ENCODE measurements at regions not wholly inside any gene's neighbourhood (a gene's known extent, or its start where the extent isn't known, plus 50 kb on each side); places are given as distances from the start of the nearest gene placed in this dataset.

GRCh38 chr2:60312618-60313017 lies 240.8 kb downstream of the BCL11A start (continued):
- TF ChIP-seq CBX3 (IDR thresholded peaks at IDR 0.05; ENCODE audit: borderline replicate concordance, low read depth) (no peak), DPF2 (IDR thresholded peaks at IDR 0.05) (no peak), USF2 (IDR thresholded peaks at IDR 0.05; ENCODE audit: borderline replicate concordance, low read depth, low read length) (no peak), SRF (IDR thresholded peaks at IDR 0.05; ENCODE audit: low read depth in 2 of 2, low read length in 2 of 2) (no peak), NR2C1 (IDR thresholded peaks at IDR 0.05) (no peak), TAF1 (IDR thresholded peaks at IDR 0.05; ENCODE audit: borderline replicate concordance, low read depth, low read length) (no peak), YBX1 (IDR thresholded peaks at IDR 0.05) (no peak), NKRF (conservative IDR thresholded peaks at IDR 0.05) (no peak), SREBF1 (IDR thresholded peaks at IDR 0.05; ENCODE audit: low read length) (no peak), LARP7 (IDR thresholded peaks at IDR 0.05) (no peak), ZNF687 (IDR thresholded peaks at IDR 0.05) (no peak), ASH2L (IDR thresholded peaks at IDR 0.05; ENCODE audit: borderline replicate concordance, low read depth) (no peak), NFYA (IDR thresholded peaks at IDR 0.05; ENCODE audit: borderline replicate concordance, low read depth, low read length) (no peak), RAD51 (IDR thresholded peaks at IDR 0.05) (no peak), STAT1 (conservative IDR thresholded peaks at IDR 0.05) (no peak), JUND (IDR thresholded peaks at IDR 0.05; ENCODE audit: low read depth, low read length) (peak; percentile 68; the same call in 1 of the 2 replicates), IRF4 (IDR thresholded peaks at IDR 0.05; ENCODE audit: low read depth, low read length) (peak; percentile 83), POLR2A (IDR thresholded peaks at IDR 0.05; ENCODE audit: low read depth, low read length) (no peak), PAX5 (IDR thresholded peaks at IDR 0.05; ENCODE audit: borderline replicate concordance, low read depth, low read length) (peak; percentile 65; the same call in 1 of the 2 replicates), BCL11A (IDR thresholded peaks at IDR 0.05; ENCODE audit: low read depth, low read length) (peak; percentile 53; the same call in 1 of the 2 replicates), ATF7 (IDR thresholded peaks at IDR 0.05; ENCODE audit: low read depth) (0 out of 2 replicates have a peak, but pooled peaks have one; percentile 32), POLR2AphosphoS5 (IDR thresholded peaks at IDR 0.05; ENCODE audit: low read length) (no peak), RCOR1 (conservative IDR thresholded peaks at IDR 0.05; ENCODE audit: low read depth, low read length) (no peak), PKNOX1 (IDR thresholded peaks at IDR 0.05) (no peak), E2F4 (IDR thresholded peaks at IDR 0.05; ENCODE audit: low read depth, low read length) (no peak)

All from GM12878 (cell line).